Activated T-helper 17 cell treated with anti-CD3 and anti-CD28 coated beads, Interleukin-2, amount 50 U/mL, for 72 hours (primary cell): ENCODE measurements at regions not wholly inside any gene's neighbourhood (a gene's known extent, or its start where the extent isn't known, plus 50 kb on each side); places are given as distances from the start of the nearest gene placed in this dataset.

Source experiments
- ATAC-seq: fragments of 150-1000 bp; cut with Tn5 transposase; replicated peaks from 2 replicates; pipeline ENCODE4 v1.10.0; 2021; ENCODE audit warnings: mild to moderate bottlenecking, moderate library complexity
- H3K27ac Mint-ChIP-seq: one replicate; pipeline ENCODE4 v1.8.0; 2022; ENCODE audit warnings: mixed read lengths
- H3K27me3 Mint-ChIP-seq: one replicate; pipeline ENCODE4 v1.8.0; 2022; ENCODE audit warnings: mixed read lengths
- H3K36me3 Mint-ChIP-seq: one replicate; pipeline ENCODE4 v1.8.0; 2022; ENCODE audit warnings: low read depth, mild to moderate bottlenecking, mixed read lengths
- H3K4me1 Mint-ChIP-seq: one replicate; pipeline ENCODE4 v1.8.0; 2022; ENCODE audit warnings: mixed read lengths
- H3K4me3 Mint-ChIP-seq: one replicate; pipeline ENCODE4 v1.8.0; 2022; ENCODE audit warnings: mild to moderate bottlenecking, mixed read lengths
- H3K9me3 Mint-ChIP-seq: one replicate; pipeline ENCODE4 v1.8.0; 2022; ENCODE audit warnings: mixed read lengths

GRCh38 chr1:29532285-29532684, 296.0 kb downstream of the PTPRU start:
- Mint-ChIP-seq H3K27ac (no peak overlapping the region), H3K4me1 (no peaks in the 10 kb centered on the region), H3K9me3 (peaks cover 15% of the 10 kb centered on the region), H3K4me3 (no peak overlapping the region), H3K36me3 (no peaks in the 10 kb centered on the region), H3K27me3 (peaks cover 8% of the 10 kb centered on the region)
- no peak for ATAC-seq

GRCh38 chr1:29531596-29531995, 295.3 kb downstream of the PTPRU start:
- no peak for ATAC-seq
- Mint-ChIP-seq H3K27ac (no peak overlapping the region), H3K36me3 (no peaks in the 10 kb centered on the region), H3K9me3 (peaks cover 15% of the 10 kb centered on the region), H3K4me3 (no peak overlapping the region), H3K27me3 (peaks cover 15% of the 10 kb centered on the region), H3K4me1 (no peaks in the 10 kb centered on the region)

- Mint-ChIP-seq H3K4me3 (no peak overlapping the region), H3K27ac (no peak overlapping the region), H3K9me3 (peaks cover 15% of the 10 kb centered on the region), H3K36me3 (no peaks in the 10 kb centered on the region), H3K4me1 (no peaks in the 10 kb centered on the region), H3K27me3 (peaks cover 22% of the 10 kb centered on the region)
- ATAC-seq: no peak
Measured at GRCh38 chr1:29529677-29530278, 293.5 kb downstream of the PTPRU start.

- Mint-ChIP-seq H3K9me3 (peaks cover 15% of the 10 kb centered on the region), H3K4me3 (no peak overlapping the region), H3K27me3 (peaks cover 21% of the 10 kb centered on the region), H3K4me1 (no peaks in the 10 kb centered on the region), H3K27ac (no peak overlapping the region), H3K36me3 (no peaks in the 10 kb centered on the region)
- no peak for ATAC-seq
Measured at GRCh38 chr1:29527314-29528004, 291.1 kb downstream of the PTPRU start.

- no peak for ATAC-seq
- no peaks in the 10 kb centered on the region for H3K4me1 Mint-ChIP-seq
Measured at GRCh38 chr1:29525941-29526340, 289.6 kb downstream of the PTPRU start.

GRCh38 chr1:29524285-29525065, 288.2 kb downstream of the PTPRU start:
- Mint-ChIP-seq H3K4me1 (no peaks in the 10 kb centered on the region), H3K27me3 (peaks cover 33% of the 10 kb centered on the region), H3K4me3 (no peak overlapping the region), H3K27ac (no peak overlapping the region), H3K9me3 (peaks cover 10% of the 10 kb centered on the region), H3K36me3 (no peaks in the 10 kb centered on the region)
- no peak for ATAC-seq

More at GRCh38 chr1:29525941-29526340, 289.6 kb downstream of the PTPRU start:
- Mint-ChIP-seq H3K36me3 (no peaks in the 10 kb centered on the region), H3K27ac (no peak overlapping the region), H3K27me3 (peaks cover 26% of the 10 kb centered on the region), H3K4me3 (no peak overlapping the region), H3K9me3 (peaks cover 15% of the 10 kb centered on the region)

GRCh38 chr1:29523576-29523975, 287.3 kb downstream of the PTPRU start:
- Mint-ChIP-seq H3K36me3 (no peaks in the 10 kb centered on the region), H3K27ac (no peak overlapping the region), H3K4me3 (no peak overlapping the region), H3K9me3 (peaks cover under 1% of the 10 kb centered on the region), H3K27me3 (peaks cover 32% of the 10 kb centered on the region), H3K4me1 (no peaks in the 10 kb centered on the region)
- ATAC-seq: no peak

- H3K4me1 Mint-ChIP-seq: no peaks in the 10 kb centered on the region
- H3K9me3 Mint-ChIP-seq: no peaks in the 10 kb centered on the region
- no peak overlapping the region for H3K27ac Mint-ChIP-seq
- H3K27me3 Mint-ChIP-seq: peaks cover 32% of the 10 kb centered on the region
- ATAC-seq: no peak
- no peaks in the 10 kb centered on the region for H3K36me3 Mint-ChIP-seq
- no peak overlapping the region for H3K4me3 Mint-ChIP-seq
Measured at GRCh38 chr1:29523136-29523535, 286.8 kb downstream of the PTPRU start.

- no peak overlapping the region for H3K4me3 Mint-ChIP-seq
- H3K27me3 Mint-ChIP-seq: peaks cover 28% of the 10 kb centered on the region
- H3K4me1 Mint-ChIP-seq: no peaks in the 10 kb centered on the region
- H3K36me3 Mint-ChIP-seq: no peaks in the 10 kb centered on the region
- ATAC-seq: no peak
- no peaks in the 10 kb centered on the region for H3K9me3 Mint-ChIP-seq
- no peak overlapping the region for H3K27ac Mint-ChIP-seq
Measured at GRCh38 chr1:29521811-29522580, 285.7 kb downstream of the PTPRU start.

GRCh38 chr1:29521438-29521715, 285.1 kb downstream of the PTPRU start:
- Mint-ChIP-seq H3K27me3 (peaks cover 25% of the 10 kb centered on the region), H3K36me3 (no peaks in the 10 kb centered on the region), H3K4me1 (no peaks in the 10 kb centered on the region), H3K27ac (no peak overlapping the region), H3K4me3 (no peak overlapping the region), H3K9me3 (no peaks in the 10 kb centered on the region)
- ATAC-seq: no peak

- H3K36me3 Mint-ChIP-seq: no peaks in the 10 kb centered on the region
- no peaks in the 10 kb centered on the region for H3K9me3 Mint-ChIP-seq
- no peak overlapping the region for H3K4me3 Mint-ChIP-seq
- H3K4me1 Mint-ChIP-seq: no peaks in the 10 kb centered on the region
- peaks cover 20% of the 10 kb centered on the region for H3K27me3 Mint-ChIP-seq
- ATAC-seq: no peak
- no peak overlapping the region for H3K27ac Mint-ChIP-seq
Measured at GRCh38 chr1:29520571-29521437, 284.5 kb downstream of the PTPRU start.

GRCh38 chr1:29519788-29520110, 283.4 kb downstream of the PTPRU start:
- Mint-ChIP-seq H3K9me3 (no peaks in the 10 kb centered on the region), H3K36me3 (no peaks in the 10 kb centered on the region), H3K27ac (no peak overlapping the region), H3K27me3 (peaks cover 20% of the 10 kb centered on the region), H3K4me1 (no peaks in the 10 kb centered on the region), H3K4me3 (no peak overlapping the region)
- no peak for ATAC-seq

GRCh38 chr1:29519108-29519787, 282.9 kb downstream of the PTPRU start:
- Mint-ChIP-seq H3K4me3 (no peak overlapping the region), H3K27ac (no peak overlapping the region), H3K27me3 (peaks cover 23% of the 10 kb centered on the region), H3K9me3 (no peaks in the 10 kb centered on the region), H3K36me3 (no peaks in the 10 kb centered on the region), H3K4me1 (no peaks in the 10 kb centered on the region)
- ATAC-seq: no peak
